ENCODE measurements at regions not wholly inside any gene's neighbourhood (a gene's known extent, or its start where the extent isn't known, plus 50 kb on each side); places are given as distances from the start of the nearest gene placed in this dataset.

GRCh38 chr9:102569436-102569835, 425.7 kb upstream of the CYLC2 start:
- TF ChIP-seq, protein P1, sequence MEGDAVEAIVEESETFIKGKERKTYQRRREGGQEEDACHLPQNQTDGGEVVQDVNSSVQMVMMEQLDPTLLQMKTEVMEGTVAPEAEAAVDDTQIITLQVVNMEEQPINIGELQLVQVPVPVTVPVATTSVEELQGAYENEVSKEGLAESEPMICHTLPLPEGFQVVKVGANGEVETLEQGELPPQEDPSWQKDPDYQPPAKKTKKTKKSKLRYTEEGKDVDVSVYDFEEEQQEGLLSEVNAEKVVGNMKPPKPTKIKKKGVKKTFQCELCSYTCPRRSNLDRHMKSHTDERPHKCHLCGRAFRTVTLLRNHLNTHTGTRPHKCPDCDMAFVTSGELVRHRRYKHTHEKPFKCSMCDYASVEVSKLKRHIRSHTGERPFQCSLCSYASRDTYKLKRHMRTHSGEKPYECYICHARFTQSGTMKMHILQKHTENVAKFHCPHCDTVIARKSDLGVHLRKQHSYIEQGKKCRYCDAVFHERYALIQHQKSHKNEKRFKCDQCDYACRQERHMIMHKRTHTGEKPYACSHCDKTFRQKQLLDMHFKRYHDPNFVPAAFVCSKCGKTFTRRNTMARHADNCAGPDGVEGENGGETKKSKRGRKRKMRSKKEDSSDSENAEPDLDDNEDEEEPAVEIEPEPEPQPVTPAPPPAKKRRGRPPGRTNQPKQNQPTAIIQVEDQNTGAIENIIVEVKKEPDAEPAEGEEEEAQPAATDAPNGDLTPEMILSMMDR (IDR thresholded peaks at IDR 0.05; ENCODE audit: insufficient read depth, low read length, poor library complexity, severe bottlenecking): no peak
- no peak for TF ChIP-seq EZH2phosphoT487 (conservative IDR thresholded peaks at IDR 0.05; ENCODE audit: low read length)
- no peaks in the 10 kb centered on the region for H3F3A ChIP-seq (ENCODE audit: insufficient read depth)
- H4K20me1 ChIP-seq (ENCODE audit: low read depth, low read length): no peaks in the 10 kb centered on the region
- no peaks in the 10 kb centered on the region for H3K9me3 ChIP-seq (ENCODE audit: insufficient read depth, low read length)
- H3K9ac ChIP-seq (ENCODE audit: low read length): no peak overlapping the region
- no peaks in the 10 kb centered on the region for H3K9me2 ChIP-seq (replicated peaks; ENCODE audit: insufficient read depth, low read length)
- no peaks in the 10 kb centered on the region for H3K36me3 ChIP-seq (ENCODE audit: low read length)
- no peak overlapping the region for H3K4me2 ChIP-seq (ENCODE audit: low read depth, low read length, poor library complexity, severe bottlenecking)
- no peak overlapping the region for H3K4me3 ChIP-seq (ENCODE audit: insufficient read depth, low read length, poor library complexity, severe bottlenecking)
- H3K79me2 ChIP-seq (ENCODE audit: insufficient read depth, low read length): no peaks in the 10 kb centered on the region
- no peak overlapping the region for H3K27ac ChIP-seq (ENCODE audit: low read depth, low read length)
- no peaks in the 10 kb centered on the region for H3K27me3 ChIP-seq (ENCODE audit: low read length)
- H2AFZ ChIP-seq (ENCODE audit: low read depth, low read length, severe bottlenecking): no peak overlapping the region

DNA sequence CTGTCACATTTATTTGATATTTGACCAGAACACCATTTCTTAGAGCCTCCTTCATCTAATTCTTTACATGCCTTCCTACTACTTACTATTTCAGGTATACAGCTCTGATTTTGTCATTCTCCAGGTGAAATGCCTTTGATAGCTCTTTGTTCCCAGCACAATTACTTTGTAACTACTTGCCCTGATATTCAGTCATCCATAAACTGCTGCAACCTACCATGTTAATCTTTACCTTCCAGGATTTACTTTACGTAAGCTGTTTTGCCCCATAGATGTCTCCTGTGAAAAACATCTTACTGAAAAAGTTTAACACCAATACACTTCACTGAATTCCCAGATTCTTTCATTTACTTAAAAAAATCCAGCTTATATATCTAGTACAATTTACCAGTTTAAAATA, 443.8 kb upstream of the CYLC2 start:
- Histone ChIP-seq H3K79me2 (ENCODE audit: insufficient read depth, low read length) (no peaks in the 10 kb centered on the region), H3K9me3 (ENCODE audit: insufficient read depth, low read length) (peaks cover 7% of the 10 kb centered on the region; the same call in 1 of the 2 replicates), H3K27me3 (ENCODE audit: low read length) (no peaks in the 10 kb centered on the region), H3K4me2 (ENCODE audit: low read depth, low read length, poor library complexity, severe bottlenecking) (no peak overlapping the region), H2AFZ (ENCODE audit: low read depth, low read length, severe bottlenecking) (no peak overlapping the region), H3F3A (ENCODE audit: insufficient read depth) (no peaks in the 10 kb centered on the region), H3K9ac (ENCODE audit: low read length) (no peak overlapping the region), H3K27ac (ENCODE audit: low read depth, low read length) (no peak overlapping the region), H4K20me1 (ENCODE audit: low read depth, low read length) (no peaks in the 10 kb centered on the region), H3K36me3 (ENCODE audit: low read length) (no peaks in the 10 kb centered on the region), H3K4me3 (ENCODE audit: insufficient read depth, low read length, poor library complexity, severe bottlenecking) (no peak overlapping the region), H3K9me2 (replicated peaks; ENCODE audit: insufficient read depth, low read length) (no peaks in the 10 kb centered on the region)
- no peak for TF ChIP-seq EZH2phosphoT487 (conservative IDR thresholded peaks at IDR 0.05; ENCODE audit: low read length)
- TF ChIP-seq, protein P1 (IDR thresholded peaks at IDR 0.05; ENCODE audit: insufficient read depth, low read length, poor library complexity, severe bottlenecking): no peak

- H3K9me2 ChIP-seq (replicated peaks; ENCODE audit: insufficient read depth, low read length): no peaks in the 10 kb centered on the region
- H3K4me2 ChIP-seq (ENCODE audit: low read depth, low read length, poor library complexity, severe bottlenecking): no peak overlapping the region
- peaks cover 7% of the 10 kb centered on the region; the same call in 1 of the 2 replicates for H3K9me3 ChIP-seq (ENCODE audit: insufficient read depth, low read length)
- TF ChIP-seq, protein P1 (IDR thresholded peaks at IDR 0.05; ENCODE audit: insufficient read depth, low read length, poor library complexity, severe bottlenecking): no peak
- H3K36me3 ChIP-seq (ENCODE audit: low read length): no peaks in the 10 kb centered on the region
- H3K27ac ChIP-seq (ENCODE audit: low read depth, low read length): no peak overlapping the region
- H3K27me3 ChIP-seq (ENCODE audit: low read length): no peaks in the 10 kb centered on the region
- no peaks in the 10 kb centered on the region for H3F3A ChIP-seq (ENCODE audit: insufficient read depth)
- no peak overlapping the region for H2AFZ ChIP-seq (ENCODE audit: low read depth, low read length, severe bottlenecking)
- H3K4me3 ChIP-seq (ENCODE audit: insufficient read depth, low read length, poor library complexity, severe bottlenecking): no peak overlapping the region
- H3K79me2 ChIP-seq (ENCODE audit: insufficient read depth, low read length): no peaks in the 10 kb centered on the region
- H3K9ac ChIP-seq (ENCODE audit: low read length): no peak overlapping the region
- H4K20me1 ChIP-seq (ENCODE audit: low read depth, low read length): no peaks in the 10 kb centered on the region
These were observed 444.2 kb upstream of the CYLC2 start for GRCh38 chr9:102550886-102551285.
